Retina (tissue), 1 donor: ENCODE measurements at regions not wholly inside any gene's neighbourhood (a gene's known extent, or its start where the extent isn't known, plus 50 kb on each side); places are given as distances from the start of the nearest gene placed in this dataset.

Experiments used
- DNase-seq: peaks from one replicate; pipeline ENCODE4 v3.0.0-alpha.2; 2016

GRCh38 chr2:76572981-76573380 lies 862.3 kb upstream of the GCFC2 start:
- DNase-seq: no peak

DNA sequence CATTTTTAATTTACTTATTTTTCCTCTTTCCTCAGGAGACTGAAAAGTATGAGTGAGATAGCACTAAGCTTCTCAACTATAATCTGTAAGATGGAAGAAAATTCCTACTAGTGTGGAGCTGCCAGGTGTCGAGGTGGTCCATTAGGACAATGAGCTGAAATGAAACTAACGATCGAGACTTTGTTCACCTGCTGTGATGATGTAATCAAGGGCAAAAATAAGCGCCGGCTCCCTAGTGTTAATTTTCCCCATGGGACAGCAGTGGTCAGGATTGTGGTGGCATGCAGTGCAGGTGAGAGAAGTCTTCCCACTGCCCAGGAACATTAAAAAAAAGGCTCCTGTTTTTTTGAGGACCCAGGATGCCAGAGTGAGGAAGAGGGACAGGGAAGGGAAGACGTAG lies 859.1 kb upstream of the GCFC2 start:
- DNase-seq: no peak

DNA sequence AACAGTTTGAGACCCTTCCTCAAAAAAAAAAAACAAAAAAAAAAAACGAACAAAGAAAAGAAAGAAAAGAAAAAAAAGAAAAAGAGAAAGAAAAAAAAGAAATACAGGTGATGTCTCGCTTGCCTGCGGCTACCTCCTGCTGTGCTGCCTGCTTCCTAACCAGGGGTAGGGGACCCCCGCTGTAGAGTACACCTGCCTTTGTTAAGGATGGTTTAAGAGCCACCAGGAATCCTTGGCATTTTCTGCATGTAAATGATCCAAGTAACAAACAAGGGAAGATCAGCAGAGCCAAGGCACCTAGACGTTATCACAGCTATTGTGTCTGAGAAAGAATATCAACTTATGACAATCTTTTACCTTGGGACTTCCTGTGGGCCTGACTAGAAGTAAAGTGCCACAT lies 856.8 kb upstream of the GCFC2 start:
- no peak for DNase-seq

GRCh38 chr2:76564734-76565133 lies 854.0 kb upstream of the GCFC2 start:
- no peak for DNase-seq

GRCh38 chr2:76563730-76564129 lies 853.0 kb upstream of the GCFC2 start:
- DNase-seq: no peak

DNA sequence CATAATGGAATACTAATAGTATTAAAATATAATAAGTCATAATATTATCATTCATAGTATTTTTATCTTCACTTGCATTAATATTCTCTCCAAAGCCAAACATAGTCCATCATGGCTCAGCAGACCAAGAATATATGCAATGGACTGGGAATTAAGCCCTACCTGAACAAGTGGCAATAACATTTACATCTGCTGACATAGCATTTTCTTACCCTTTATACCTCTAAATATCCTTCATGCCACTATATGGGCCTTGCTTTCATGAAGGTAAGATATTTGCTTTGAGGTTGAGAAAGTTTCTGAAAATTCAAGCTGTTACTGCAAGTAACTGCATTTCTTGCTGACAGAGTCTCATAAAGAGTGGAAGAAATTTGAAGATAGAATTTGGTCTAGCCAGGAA lies 847.4 kb upstream of the GCFC2 start:
- no peak for DNase-seq

GRCh38 chr2:76556018-76556417 lies 845.3 kb upstream of the GCFC2 start:
- DNase-seq: no peak

DNA sequence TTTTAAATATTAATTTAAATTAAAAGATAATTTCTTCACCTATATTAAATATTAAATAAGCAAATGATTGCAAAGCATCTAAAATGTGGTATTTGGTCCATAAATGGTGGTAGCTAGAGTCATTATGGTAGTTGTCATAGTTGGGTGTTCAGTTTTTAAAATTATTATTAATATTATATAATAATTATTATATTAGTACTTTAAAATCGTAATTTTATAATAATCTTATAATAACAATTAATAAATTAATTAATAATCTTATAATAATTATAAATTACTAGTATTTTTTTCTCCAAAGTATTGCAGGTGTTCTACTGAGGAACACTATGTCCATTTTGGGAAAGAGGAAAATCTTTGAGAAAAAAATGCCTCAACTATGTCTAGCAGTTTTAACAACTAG lies 835.5 kb upstream of the GCFC2 start:
- DNase-seq: no peak

DNA sequence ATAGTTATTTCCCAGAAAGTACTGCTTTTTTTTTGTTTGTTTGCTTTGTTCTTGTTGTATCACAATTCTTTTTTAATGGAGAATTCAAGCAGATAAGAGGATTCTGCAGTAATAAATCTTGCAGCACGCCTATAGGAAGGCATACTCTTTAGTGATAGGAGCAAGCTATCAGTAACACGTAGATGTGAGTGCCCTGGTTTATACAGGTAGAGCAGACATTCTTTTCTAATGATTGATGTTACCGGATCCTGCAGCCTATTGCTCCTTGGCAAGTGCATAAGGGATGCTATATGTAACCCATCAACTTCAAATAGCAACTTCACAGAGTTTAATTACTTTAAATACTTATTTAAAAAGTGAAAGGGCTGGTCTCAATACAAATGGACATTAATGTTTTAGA lies 834.2 kb upstream of the GCFC2 start:
- no peak for DNase-seq

DNA sequence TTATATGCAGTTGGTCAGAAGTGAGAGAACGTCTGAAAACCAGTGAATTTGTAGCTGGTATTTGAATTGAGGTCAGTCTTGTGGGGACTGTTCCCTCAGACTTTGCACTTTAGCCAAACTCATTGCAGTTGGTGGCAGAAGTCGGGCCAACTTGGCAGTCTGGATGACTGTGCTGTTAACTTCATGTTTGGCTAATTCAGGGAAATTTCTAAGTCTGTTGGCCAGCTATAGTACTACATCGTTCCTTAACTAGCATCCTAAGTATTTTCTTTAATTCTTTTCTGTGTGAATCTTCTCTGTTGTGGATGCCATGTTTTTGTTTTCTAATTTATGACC lies 806.8 kb upstream of the GCFC2 start:
- no peak for DNase-seq

DNA sequence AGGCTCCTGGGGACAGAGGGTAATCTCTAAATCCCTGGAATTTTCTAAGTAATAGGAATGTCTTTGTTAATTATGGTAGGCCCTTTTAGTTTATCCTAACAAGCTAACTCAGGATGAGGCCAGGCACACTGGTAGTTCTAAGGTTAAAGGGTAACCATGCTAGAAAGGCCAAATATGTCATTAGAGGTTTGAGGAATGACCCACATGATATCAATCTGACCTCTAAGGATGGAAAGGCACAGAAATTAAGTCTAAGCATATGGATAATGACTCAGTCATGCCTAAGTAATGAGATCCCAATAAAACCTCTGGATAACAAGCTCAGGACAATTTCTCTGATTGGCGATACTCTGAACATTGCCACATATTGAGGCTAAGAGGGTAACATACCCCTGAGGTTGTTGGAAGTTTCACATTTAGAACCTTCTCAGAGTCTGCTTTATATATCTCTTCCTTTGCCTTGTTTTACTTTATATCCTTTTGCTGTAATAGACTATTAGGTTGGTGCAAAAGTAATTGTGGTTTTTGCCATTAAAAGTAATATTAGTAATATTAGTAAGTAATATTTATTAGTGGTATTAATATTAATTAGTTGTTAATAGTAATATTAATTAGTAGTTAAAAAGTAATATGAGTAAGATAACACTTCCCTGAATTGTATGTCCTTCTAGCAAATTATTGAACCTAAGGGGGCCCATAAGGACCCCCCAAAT lies 806.3 kb upstream of the GCFC2 start:
- DNase-seq: no peak

DNA sequence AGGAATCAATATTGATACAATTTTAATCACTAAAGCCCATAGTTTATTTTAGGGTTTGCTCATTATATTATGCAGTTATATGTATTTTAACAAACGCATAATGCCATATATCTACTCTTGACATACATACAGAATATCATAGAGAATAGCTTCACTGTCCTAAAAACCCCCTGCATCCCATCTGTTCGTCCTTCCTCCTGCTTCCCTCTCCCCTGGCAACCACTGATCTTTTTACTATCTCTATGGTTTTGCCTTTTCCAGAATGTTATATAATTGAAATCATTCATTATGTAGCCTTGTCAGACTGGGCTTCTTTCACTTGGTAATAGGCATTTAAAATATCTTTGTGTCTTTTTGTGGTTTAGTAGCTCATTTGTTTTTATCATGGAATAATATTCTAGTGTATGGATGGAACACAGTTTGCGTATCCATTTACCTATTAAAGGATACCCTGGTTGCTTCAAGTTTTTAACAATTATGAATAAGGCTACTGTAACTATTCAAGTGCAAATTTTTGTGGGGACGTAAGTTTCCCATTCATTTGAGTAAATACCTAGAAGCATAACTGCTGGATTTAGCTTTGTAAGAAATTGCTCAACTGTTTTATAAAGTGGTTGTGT lies 801.6 kb upstream of the GCFC2 start:
- no peak for DNase-seq

DNA sequence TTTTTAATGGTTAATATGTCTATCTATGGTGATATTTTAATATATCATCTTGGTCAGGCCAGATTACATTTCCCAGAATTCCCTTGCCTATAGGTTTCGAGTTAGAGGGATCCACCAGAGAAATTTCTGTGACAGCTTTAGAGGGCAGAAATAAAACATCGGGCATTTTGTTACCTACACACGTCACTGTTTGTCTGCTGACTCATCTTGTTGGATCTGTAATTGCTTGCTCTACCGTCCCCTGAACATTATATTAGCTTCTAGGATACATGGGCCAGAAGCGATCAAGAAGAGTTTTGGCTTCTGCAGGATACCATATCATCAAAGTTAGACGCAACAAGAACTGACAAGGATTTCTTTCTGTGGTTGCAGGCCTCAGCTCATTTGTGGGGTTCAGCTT lies 795.8 kb upstream of the GCFC2 start:
- no peak for DNase-seq

- no peak for DNase-seq
Observed at GRCh38 chr2:76501641-76502040, 790.9 kb upstream of the GCFC2 start.

- DNase-seq: no peak
Observed at GRCh38 chr2:76498360-76498759, 787.6 kb upstream of the GCFC2 start.

- DNase-seq: no peak
Observed at GRCh38 chr2:76491503-76491902, 780.8 kb upstream of the GCFC2 start.

- peak; percentile 17 for DNase-seq
Observed at GRCh38 chr2:76478266-76479035, 767.7 kb upstream of the GCFC2 start.

DNA sequence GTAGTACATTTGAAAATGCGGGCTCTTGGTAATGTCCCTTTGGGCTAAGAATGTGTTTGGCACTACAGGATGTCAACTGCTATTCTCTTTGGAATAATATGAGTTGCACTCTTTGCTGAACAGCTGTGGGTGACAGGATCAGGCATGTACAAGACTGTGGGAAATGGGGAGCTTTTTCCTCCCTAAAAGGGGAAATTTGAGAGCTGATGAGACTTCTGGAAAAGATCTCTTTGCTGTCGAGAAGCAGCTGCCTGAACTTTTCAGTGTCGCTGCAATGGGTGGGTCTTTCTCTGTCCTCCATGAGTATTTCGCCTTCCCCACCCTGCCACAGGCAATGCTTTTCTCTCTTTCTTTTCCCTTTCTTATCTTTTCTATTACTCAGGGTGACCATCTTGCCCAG lies 762.2 kb upstream of the GCFC2 start:
- no peak for DNase-seq

GRCh38 chr2:76469066-76469465 lies 758.4 kb upstream of the GCFC2 start:
- DNase-seq: no peak

GRCh38 chr2:76467326-76467725 lies 756.6 kb upstream of the GCFC2 start:
- no peak for DNase-seq

DNA sequence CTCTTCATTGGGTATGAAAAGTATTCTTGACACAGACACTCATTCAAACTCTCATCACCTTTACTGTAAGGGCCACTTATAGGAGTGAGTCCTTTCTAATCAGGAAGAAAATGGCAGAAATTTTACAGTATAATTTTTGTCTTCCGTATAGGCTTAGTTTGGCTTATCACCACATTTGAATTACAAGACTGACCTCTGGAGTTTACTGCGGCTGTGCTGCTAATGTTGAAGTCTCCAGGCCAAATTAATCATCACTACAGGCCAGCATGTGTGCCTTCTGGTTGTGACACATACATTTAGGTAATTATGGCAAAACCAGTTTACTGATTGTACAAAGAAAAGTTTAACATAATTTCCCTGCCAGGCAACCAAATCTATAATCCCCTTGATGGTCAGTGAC lies 753.6 kb upstream of the GCFC2 start:
- no peak for DNase-seq

DNA sequence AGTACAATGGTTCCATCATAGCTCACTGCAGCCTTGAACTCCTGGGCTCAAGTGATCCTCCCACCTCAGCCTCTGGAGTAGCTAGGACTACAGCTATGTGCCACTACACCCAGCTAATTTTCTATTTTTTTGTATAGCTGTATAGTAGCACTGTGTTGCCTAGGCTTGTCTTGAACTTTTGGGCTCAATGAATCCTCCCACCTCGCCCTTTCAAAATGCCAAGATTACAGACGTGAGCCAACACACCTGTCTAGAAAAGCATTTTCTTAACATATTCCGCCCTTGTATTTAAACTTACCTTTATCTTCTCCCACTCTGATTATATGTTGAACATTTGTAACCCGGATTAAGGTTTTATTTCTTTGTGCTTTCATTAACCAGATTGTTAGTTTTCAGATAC lies 750.7 kb upstream of the GCFC2 start:
- no peak for DNase-seq

DNA sequence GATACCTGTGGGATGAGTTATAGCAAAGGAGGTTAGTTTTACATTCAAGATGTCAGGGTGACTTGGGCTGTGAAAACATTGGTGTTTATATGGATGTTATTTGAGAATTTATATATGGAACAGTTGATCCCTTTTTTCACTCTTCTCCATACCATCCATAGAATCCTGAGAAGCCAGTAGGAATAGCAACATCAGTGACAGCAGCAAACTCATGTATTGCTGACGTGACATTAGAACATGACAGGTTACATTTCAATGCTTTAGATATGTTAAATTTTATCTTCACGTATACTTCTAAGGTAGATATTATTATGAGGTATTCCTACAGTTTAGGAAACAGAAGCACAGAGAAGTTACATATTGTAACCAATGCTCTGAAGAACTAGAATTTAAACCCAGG lies 745.2 kb upstream of the GCFC2 start:
- DNase-seq: no peak

DNA sequence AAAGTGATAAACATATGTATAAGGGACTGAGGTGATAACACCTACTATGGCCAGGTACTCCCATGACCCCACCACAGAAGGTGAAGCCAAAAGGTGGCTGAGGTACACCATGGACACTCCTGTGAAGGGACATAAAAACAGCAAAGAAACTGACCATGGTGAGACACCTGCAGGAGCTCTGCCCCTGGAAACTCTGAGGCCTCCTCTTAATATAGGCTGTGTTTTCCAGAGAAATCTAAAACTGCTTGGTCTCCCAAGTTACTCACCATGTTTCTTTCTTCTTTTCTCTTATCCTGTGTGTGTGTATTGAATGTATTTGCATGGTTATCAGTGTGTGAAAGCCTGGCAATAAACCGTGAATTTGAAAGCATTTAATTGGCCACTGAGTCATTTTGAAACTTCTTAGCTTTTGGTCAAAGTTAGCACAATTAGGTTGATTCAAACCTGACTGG lies 739.3 kb upstream of the GCFC2 start:
- DNase-seq: no peak
